ENCODE measurements at regions not wholly inside any gene's neighbourhood (a gene's known extent, or its start where the extent isn't known, plus 50 kb on each side); places are given as distances from the start of the nearest gene placed in this dataset.

DNA sequence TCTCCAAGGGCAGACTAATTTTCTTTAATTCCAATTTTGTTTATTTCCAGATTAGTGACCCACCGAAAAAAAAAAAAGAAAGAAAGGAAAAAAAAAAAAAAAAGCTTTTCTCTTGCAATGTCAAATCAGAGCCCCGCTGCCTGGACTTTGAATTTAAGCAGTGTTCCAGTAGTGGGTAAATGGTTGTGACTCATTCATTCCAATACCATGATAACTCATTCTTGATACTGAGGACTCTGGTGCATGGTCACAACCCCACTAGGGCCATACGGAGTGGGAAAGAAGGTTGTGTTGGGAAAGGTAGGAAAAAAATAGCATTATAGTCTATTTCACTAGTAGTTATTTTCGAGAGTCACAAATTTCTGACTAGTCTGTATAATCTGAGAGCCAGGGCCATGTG, 59.1 kb upstream of the COL8A1 start:
- no peak for TF ChIP-seq ZNF790 (CRISPR knock-in tag; IDR thresholded peaks at IDR 0.05; ENCODE audit: borderline replicate concordance)
- no peak for TF ChIP-seq BRCA1 (CRISPR knock-in tag; IDR thresholded peaks at IDR 0.05)
- TF ChIP-seq ZNF484 (CRISPR knock-in tag; IDR thresholded peaks at IDR 0.05; ENCODE audit: borderline replicate concordance, low read depth): no peak
- TF ChIP-seq ZNF749 (CRISPR knock-in tag; IDR thresholded peaks at IDR 0.05; ENCODE audit: borderline replicate concordance): no peak
- no peak for TF ChIP-seq ZSCAN29 (CRISPR knock-in tag; conservative IDR thresholded peaks at IDR 0.05)
- no peak for TF ChIP-seq JUND (CRISPR knock-in tag; IDR thresholded peaks at IDR 0.05)
- TF ChIP-seq TCF7 (IDR thresholded peaks at IDR 0.05; ENCODE audit: low read depth): no peak
- TF ChIP-seq, protein P1, sequence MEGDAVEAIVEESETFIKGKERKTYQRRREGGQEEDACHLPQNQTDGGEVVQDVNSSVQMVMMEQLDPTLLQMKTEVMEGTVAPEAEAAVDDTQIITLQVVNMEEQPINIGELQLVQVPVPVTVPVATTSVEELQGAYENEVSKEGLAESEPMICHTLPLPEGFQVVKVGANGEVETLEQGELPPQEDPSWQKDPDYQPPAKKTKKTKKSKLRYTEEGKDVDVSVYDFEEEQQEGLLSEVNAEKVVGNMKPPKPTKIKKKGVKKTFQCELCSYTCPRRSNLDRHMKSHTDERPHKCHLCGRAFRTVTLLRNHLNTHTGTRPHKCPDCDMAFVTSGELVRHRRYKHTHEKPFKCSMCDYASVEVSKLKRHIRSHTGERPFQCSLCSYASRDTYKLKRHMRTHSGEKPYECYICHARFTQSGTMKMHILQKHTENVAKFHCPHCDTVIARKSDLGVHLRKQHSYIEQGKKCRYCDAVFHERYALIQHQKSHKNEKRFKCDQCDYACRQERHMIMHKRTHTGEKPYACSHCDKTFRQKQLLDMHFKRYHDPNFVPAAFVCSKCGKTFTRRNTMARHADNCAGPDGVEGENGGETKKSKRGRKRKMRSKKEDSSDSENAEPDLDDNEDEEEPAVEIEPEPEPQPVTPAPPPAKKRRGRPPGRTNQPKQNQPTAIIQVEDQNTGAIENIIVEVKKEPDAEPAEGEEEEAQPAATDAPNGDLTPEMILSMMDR (CRISPR knock-in tag; IDR thresholded peaks at IDR 0.05): no peak

All from HepG2 (cell line).